Left lung (tissue), 4 donors: ENCODE measurements at regions not wholly inside any gene's neighbourhood (a gene's known extent, or its start where the extent isn't known, plus 50 kb on each side); places are given as distances from the start of the nearest gene placed in this dataset.

Source experiments
- ATAC-seq: fragments of 200-7000 bp; cut with Tn5 transposase; one replicate; pipeline ENCODE4 v1.9.1; 2020; ENCODE audit warnings: moderate library complexity
- DNase-seq, 4 donors: peaks; one replicate each; pipeline ENCODE4 v3.0.0-alpha.2; 2013 to 2020
- H3K27ac ChIP-seq, 2 donors: fragments of 200-600 bp; sonication (generic) in 1 of 2; one replicate each; pipeline versions ENCODE4 v1.5.0 to v1.8.0; 2020 to 2021
- H3K27me3 ChIP-seq, 2 donors: fragments of 200-600 bp; sonication (generic) in 1 of 2; one replicate each; pipeline versions ENCODE4 v1.5.0 to v1.8.0; 2020 to 2021
- H3K36me3 ChIP-seq, 2 donors: fragments of 200-600 bp; sonication (generic) in 1 of 2; one replicate each; pipeline versions ENCODE4 v1.5.0 to v1.8.0; 2020 to 2021
- H3K4me1 ChIP-seq, 2 donors: fragments of 200-600 bp; one replicate each; pipeline ENCODE4 v1.8.0; 2021
- H3K4me3 ChIP-seq, 2 donors: fragments of 200-600 bp; sonication (generic) in 1 of 2; one replicate each; pipeline versions ENCODE4 v1.5.0 to v1.8.0; 2020 to 2021; ENCODE audit warnings: mild to moderate bottlenecking in 1 of 2
- H3K9me3 ChIP-seq, 2 donors: fragments of 200-600 bp; sonication (generic) in 1 of 2; one replicate each; pipeline versions ENCODE4 v1.5.0 to v1.8.0; 2020 to 2021
- CTCF ChIP-seq, 2 donors: fragments of 200-600 bp; sonication (generic) in 1 of 2; IDR thresholded peaks; one replicate each; pipeline versions ENCODE4 v1.5.0 to v1.8.0; 2021; ENCODE audit warnings: antibody characterized with exemption in 2 of 2
- intact Hi-C, 2 donors: fragments of 100-400 bp; cut with DNase I; formaldehyde crosslinking; loops; one replicate each; pipeline versions ENCODE4 v1.11.2 to v1.14.2; 2022
- donor health status: DM: no; HTN: yes; CAD: no.
- donor health status: DM: no; HTN: no; CAD: no.

- Histone ChIP-seq H3K27me3 (no peaks in the 10 kb centered on the region), H3K4me3 (no peak overlapping the region), H3K4me1 (no peaks in the 10 kb centered on the region), H3K36me3 (no peaks in the 10 kb centered on the region), H3K9me3 (no peaks in the 10 kb centered on the region), H3K27ac (no peak overlapping the region)
- DNase-seq = peak in 1 of 4 donors; percentile 45
- intact Hi-C loops = no loop called here
- ATAC-seq = no peak
- no peak for TF ChIP-seq CTCF (IDR thresholded peaks at IDR 0.05)
Measured at GRCh38 chr5:106601620-106602019, 1069.1 kb downstream of the EFNA5 start.

- Histone ChIP-seq H3K4me3 (no peak overlapping the region), H3K4me1 (no peaks in the 10 kb centered on the region), H3K9me3 (no peaks in the 10 kb centered on the region), H3K36me3 (no peaks in the 10 kb centered on the region), H3K27me3 (no peaks in the 10 kb centered on the region), H3K27ac (no peak overlapping the region)
- no peak for TF ChIP-seq CTCF (IDR thresholded peaks at IDR 0.05)
- no peak for DNase-seq
- ATAC-seq = no peak
- intact Hi-C loops = no loop called here
Measured at GRCh38 chr5:106600803-106601202, 1069.9 kb downstream of the EFNA5 start.

- H3K27me3 ChIP-seq = no peaks in the 10 kb centered on the region
- H3K36me3 ChIP-seq = no peaks in the 10 kb centered on the region
- no peak overlapping the region for H3K27ac ChIP-seq
- peaks cover 0 to 3% of the 10 kb centered on the region in 2 donors for H3K9me3 ChIP-seq
- H3K4me1 ChIP-seq = no peaks in the 10 kb centered on the region
- intact Hi-C loops = no loop called here
- ATAC-seq (no peak), DNase-seq (no peak)
- no peak for TF ChIP-seq CTCF (IDR thresholded peaks at IDR 0.05)
- no peak overlapping the region for H3K4me3 ChIP-seq
Measured at GRCh38 chr5:106595864-106596263, 1074.9 kb downstream of the EFNA5 start.

GRCh38 chr5:106584268-106584667 is 1086.5 kb downstream of the EFNA5 start:
- no peaks in the 10 kb centered on the region for H3K9me3 ChIP-seq
- H3K27me3 ChIP-seq = no peaks in the 10 kb centered on the region
- H3K36me3 ChIP-seq = no peaks in the 10 kb centered on the region
- TF ChIP-seq CTCF (IDR thresholded peaks at IDR 0.05) = no peak
- DNase-seq = no peak
- H3K4me3 ChIP-seq = no peak overlapping the region
- no peak for ATAC-seq
- no peak overlapping the region for H3K27ac ChIP-seq
- intact Hi-C loops = no loop called here
- H3K4me1 ChIP-seq = no peaks in the 10 kb centered on the region

- Histone ChIP-seq H3K27ac (no peak overlapping the region), H3K36me3 (no peaks in the 10 kb centered on the region), H3K4me1 (no peaks in the 10 kb centered on the region), H3K9me3 (no peaks in the 10 kb centered on the region), H3K27me3 (no peaks in the 10 kb centered on the region), H3K4me3 (no peak overlapping the region)
- no peak for TF ChIP-seq CTCF (IDR thresholded peaks at IDR 0.05)
- DNase-seq (no peak), ATAC-seq (no peak)
- intact Hi-C loops = no loop called here
Measured at GRCh38 chr5:106578736-106579135, 1092.0 kb downstream of the EFNA5 start.
